GM21423 (cell line): ENCODE measurements at regions not wholly inside any gene's neighbourhood (a gene's known extent, or its start where the extent isn't known, plus 50 kb on each side); places are given as distances from the start of the nearest gene placed in this dataset.
"Not testable (repeated sequence)": the region's sequence is repeated elsewhere in the genome, so short reads cannot be mapped to it uniquely, and the experiment has no call there.

Experiments
- ATAC-seq: cut with Tn5 transposase; IDR thresholded peaks from one replicate; pipeline ENCODE4 v1.9.1; 2021; ENCODE audit warnings: mild to moderate bottlenecking, moderate library complexity; ENCODE audit not compliant: unreplicated experiment

DNA sequence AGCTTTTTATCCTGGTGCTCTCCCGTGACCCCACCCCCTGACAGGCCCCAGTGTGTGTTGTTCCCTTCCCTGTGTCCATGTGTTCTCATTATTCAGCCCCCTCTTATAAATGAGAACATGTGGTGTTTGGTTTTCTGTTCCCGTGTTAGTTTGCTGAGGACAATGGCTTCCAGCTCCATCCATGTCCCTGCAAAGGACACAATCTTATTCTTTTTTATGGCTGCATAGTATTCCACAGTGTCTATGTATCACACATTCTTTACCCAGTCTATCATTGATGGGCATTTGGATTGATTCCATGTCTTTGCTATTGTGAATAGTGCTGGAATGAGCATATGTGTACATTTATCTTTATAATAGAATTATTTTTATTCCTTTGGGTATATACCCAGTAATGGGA lies 360.5 kb downstream of the GATA3 start:
- not testable (repeated sequence) for ATAC-seq

DNA sequence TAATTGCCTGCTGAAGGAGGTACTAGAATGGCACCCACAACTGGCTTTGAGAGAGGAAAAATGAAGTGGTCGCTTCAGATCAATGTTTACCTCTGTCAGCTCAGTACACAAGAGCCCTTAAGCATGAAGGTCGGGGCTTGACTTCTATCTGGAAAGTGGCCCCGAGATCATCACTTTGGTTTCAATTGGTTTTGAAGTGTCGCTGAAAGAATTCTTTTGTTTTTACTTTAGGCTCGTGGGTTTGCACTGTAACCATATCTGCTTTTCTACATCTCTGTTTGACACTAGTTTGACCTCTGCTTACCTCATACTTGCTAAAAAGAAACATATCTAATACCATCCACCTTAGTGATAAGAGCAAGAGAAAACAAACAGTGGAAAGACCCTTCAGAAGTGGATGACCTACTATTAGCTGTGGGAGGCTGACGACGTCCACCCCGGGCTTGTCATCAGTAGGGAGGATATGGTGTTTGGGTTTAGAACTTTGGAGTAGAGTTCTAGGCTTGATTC lies 361.8 kb downstream of the GATA3 start:
- ATAC-seq: peak; percentile 57

DNA sequence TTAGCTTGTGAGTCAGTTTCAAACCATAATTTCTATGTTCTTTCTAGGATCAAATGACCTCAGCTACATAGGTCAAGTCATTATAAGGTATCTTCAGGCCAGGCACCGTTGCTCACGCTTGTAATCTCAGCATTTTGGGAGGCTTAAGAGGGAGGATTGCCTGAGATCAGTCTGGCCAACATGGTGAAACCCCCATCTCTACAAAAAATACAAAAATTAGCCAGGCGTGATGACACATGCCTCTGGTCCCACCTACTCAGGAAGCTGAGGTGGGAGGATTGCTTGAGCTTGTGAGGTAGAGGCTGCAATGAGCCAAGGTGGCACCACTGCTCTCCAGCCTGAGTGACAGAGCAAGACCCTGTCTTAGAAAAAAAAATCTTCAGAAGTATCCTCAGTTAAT lies 362.3 kb downstream of the GATA3 start:
- ATAC-seq: peak; percentile 21

DNA sequence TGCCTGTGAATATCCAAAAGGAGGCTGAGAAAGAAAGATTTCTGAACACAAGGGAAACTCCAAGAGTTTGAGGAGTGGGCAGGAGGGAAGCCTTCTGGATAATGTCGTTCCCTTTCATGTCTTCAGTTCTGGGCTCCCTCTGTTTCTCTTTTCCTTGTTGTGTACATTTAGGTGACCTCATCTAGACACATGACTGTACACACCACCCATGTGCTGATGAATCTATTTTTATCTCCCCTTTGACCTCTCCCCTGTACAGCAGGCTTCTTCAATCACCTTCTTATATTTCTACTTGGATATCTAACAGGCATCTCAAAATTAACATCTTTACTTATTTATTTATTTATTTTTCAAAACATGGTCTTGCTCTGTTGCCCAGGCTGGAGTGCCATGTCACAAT lies 363.1 kb downstream of the GATA3 start:
- no peak for ATAC-seq

DNA sequence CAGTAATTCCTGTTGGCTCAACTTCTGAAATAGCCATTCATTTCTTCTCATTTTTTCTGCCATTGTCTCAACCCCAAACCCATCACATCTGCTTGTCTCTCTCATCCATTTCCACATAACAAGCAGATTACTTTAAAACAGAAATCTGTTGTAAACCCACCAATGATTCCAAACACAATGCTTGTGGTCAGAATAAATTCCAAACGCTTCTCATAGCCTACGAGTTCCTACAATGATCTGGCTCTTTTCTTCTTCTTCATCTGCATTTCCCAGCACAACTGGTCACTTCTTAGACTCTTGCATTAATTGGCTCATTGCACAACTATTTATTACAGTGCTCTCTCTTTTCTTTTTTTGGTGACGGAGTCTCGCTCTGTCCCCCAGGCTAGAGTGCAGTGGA lies 364.1 kb downstream of the GATA3 start:
- ATAC-seq: no peak

DNA sequence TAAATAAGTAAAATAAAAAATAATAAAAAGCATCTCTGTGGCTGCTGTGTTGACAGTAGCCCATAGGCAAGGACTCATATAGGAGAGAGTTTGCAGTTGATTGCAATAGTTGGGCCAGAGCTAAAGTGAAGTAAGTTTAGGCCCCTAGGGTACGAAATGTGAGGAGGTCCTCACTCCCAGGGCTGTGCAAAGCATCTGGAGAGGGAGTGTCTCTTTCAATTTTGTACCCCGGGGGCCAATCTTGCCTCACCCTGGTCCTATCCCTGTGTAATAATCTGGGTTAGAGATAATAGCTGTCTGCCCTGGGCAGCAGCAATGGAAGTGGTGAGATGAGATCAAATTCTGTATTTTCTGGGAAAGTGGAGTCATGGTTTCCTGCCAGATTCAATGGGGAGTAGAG lies 365.7 kb downstream of the GATA3 start:
- no peak for ATAC-seq

DNA sequence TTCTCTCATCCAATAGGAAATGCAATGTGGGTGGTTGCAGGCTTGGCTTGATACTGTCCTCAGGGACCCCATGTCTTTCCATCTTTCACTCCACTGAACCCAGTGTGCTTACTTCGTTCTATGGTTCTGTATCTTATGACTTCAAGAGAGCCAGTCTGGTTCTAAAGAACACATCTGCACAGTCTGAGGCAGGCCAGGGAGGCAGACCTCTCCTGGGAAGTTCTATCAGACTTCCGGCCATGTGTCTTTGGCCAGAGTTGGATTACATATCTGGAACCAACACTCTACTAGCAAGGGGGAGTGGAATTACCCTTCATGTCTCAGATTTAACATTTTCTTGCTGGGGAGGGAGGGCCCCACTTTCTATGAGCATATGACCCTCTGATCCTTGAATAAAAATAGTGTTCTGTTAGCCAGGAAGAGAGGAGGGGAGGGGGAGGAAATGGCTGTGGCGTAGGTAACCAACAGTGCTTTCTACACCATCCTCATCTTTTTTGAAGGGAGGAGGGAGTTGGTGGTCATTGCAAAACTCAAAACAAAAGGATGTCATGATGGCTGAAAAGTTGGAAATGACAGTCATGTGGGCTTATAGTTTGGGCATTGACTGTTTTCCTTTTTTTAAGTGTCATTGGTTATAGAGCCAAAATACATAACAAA lies 370.2 kb downstream of the GATA3 start:
- ATAC-seq: no peak

DNA sequence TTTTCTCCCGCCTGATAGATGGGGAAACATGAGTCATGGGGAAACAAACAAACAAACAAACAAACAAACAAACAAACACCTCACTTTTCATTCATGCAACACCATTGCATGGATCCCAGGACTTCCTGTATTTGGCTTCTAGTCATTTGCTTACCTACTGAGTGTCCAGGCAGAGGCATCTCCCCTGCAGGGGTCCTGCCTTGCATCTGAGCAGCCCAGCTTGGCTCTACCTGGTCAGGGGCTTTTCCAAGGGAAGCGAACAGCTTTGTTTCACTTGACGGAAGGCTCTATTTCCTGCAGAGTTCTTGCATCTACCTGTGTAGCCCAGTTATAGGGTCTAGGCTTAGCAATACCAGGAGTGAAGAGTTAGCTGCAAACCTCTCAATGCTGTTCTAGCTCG lies 374.2 kb downstream of the GATA3 start:
- no peak for ATAC-seq

DNA sequence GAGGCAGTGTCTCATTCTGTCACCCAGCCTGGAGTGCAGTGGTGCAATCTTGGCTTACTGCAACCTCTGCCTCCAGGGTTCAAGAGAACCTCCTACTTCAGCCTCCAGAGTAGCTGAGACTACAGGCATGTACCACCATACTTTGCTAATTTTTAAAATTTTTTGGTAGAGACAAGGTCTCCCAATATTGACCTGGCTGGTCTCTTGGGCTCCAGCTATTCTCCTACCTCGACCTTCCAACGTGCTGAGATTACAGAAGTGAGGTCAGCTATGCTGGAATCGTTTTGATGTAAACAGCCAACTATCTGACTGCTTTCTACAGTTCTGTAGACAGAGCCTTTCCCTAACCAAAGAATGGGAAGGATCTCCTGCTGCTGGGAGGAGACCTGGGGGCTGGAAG lies 375.8 kb downstream of the GATA3 start:
- no peak for ATAC-seq

DNA sequence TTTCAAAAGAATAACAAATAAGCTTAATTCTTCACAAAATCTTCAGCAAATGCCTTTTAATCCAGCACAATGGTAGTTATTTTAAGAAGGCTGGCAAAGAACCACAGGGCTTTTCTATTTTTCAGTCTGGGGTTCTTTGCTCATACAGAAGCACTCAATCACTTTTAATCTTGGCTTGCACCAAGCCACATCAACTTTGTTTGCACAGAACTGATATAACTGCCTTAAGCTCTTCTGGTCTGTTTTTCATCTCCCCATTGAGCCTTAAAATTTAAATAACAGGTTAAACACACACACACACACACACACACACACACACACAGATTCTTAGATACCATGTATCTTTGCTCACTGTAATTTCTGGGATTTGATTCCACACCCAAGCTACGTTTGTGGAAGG lies 377.0 kb downstream of the GATA3 start:
- no peak for ATAC-seq

DNA sequence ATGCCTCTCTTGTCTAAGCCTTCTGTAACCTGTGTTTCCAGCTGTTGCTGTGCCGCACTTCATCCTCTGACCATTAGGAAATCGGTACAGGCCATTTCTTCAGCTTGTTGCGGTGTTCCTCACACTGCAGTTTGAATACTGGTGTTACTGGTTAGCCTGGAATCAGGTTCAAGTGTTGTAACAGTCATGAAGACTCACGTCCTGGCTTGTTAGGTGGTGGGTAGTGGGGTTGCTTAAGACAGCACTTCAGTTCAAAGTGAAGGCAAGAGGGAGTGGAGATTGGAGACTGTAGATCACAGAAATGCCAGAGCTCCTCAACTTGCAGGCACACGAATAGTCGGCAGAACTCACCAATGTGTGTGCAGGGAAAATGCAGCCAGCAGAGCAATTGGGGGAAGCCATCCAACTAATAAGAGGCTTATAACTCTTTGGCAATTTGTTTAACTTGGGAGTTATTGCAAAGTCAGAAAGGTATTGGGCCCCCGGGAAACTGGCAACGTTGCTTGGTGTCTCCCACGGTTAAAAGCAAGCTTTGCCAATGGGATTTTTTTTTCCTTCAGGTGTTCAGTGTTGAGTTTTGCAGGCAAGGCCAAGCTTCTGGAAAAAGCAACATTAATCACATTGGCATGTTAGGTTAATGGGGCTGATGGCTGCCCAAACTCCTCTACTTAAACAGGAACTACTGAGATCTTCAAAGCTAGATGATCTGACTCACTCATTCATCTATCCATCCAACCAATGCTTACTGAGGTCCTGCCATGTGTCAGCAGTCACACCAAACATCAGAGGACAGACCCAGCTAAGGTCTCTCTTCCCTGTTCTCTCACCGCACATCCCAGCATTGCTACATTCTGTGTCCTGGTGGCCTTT lies 380.9 kb downstream of the GATA3 start:
- no peak for ATAC-seq

DNA sequence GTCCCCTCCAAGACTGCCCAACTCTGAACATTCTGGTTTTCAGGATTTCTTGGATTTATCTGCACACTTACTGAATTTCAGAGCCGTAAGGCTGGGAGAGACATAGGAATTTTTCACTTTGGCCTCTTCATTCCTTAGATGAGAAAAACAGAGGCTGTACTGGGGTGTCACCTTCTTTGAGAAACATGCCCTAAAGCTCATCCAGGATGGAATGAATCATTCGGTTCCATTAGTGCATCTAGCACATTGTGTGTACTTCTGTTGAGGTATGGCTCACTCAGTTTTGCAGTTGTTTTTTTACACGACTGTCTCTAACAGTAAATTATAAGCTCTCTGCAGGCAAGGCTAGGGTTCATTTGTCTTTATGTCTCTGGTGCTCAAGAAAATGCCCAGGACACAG lies 383.4 kb downstream of the GATA3 start:
- ATAC-seq: no peak

DNA sequence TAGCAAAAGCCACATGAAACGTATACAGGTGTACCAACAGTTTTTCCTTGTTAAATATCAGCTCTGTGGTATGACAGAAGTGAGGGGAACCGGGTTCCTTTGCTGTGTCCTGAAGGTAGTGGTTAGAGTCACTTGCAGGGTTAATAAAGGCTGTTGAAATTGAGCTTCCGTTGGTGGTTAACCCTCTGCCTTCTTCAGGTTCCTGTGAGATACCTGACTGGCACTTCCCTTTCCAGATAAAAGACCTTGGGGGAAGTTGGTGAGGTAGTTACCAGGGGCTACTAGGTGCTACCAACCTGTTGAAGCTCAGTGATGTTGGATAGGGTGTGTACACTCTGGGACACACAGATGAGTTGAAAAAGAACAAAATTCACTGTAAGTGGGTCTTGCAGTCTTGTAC lies 384.1 kb downstream of the GATA3 start:
- no peak for ATAC-seq

DNA sequence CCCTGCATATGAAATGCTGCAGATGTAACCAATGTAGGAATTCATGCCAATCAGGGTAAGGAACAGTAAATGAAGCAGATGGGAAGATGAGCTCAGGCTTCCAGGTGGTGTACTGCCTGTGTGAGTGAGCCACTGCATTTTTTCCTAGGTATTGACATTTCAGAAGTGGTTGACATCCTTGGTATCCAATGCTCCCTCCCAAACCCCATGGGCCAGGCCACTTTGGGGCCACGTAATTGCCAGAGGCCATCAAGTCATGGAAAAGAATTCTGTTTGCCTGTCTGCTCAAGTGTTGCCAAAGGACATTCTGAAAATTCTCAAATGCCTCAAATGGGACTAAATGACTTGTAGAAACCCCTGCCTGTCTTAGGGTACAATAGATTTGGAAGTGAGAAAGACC lies 384.6 kb downstream of the GATA3 start:
- no peak for ATAC-seq

DNA sequence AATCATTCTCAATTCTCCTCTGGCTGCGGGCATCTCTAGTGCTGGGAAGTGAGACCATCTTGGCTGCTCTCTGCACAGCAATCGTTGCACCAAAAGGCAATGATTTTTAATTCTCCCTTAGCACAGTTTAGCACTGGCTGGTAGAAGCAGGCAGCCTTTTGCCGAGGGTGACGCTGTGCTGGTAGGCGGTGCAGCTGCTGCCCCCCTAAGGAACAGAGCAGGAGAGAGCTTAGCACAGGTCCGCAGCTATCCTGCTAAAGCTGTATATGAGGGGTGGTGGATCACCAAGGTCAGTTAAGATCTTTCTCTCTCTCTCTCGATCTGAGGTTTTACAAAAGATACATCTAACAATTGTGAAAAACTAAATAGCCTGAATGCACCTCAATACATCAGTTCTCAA lies 390.1 kb downstream of the GATA3 start:
- ATAC-seq: no peak

DNA sequence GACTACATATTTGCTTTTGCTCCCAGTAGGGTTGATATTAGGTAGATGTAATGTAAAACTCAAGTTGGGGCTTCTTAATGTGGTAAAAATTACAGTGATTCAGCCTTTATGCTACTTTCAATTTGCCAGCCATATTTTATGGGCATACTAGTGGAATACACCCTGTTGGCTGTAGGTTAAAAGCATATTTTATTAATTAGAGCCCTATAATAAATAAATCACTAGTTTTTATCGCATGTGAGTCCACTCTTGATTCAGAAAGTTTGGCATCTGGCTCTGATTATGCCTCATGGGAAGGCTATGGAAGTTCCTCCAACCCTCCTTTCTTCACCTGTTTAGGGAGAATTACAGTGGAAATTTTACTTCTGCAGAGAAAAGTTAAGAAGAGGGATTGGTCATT lies 390.9 kb downstream of the GATA3 start:
- ATAC-seq: no peak

DNA sequence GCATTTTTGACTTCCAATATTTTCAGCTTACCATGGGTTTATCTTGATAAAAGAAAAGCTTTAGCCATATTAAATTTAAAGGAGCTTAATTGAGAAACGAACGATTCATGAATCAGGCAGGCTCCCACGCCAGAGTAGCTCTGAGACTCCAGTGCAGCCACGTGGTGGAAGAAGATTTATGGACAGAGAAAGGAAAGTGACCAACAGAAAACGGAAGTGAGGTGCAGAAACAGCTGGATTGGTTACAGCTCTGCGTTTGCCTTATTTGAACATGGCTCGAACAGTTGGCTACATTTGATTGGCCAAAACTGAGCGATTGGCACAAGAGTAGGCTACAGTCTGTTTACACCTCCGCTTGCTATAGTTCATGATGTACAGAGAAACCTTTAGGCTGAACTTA lies 395.4 kb downstream of the GATA3 start:
- no peak for ATAC-seq

DNA sequence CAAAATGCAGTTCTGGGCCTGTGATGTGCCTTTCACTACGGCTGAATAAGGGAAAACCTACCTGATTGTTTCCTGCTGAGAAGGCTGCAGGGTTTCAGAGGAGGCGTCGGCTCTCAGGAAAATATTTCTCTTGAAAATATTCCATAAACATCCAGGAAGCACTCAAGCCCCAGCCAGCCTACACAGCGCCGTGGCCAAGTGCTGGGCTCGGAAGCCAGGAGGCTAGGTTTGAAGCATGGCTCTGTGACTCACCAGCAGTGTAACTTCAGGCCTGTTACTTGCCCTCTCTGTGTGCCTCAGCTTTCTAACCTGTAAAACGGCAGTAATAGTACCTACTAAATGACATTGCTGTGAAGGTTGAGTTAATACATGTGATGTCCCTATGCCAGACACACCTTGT lies 399.1 kb downstream of the GATA3 start:
- no peak for ATAC-seq

DNA sequence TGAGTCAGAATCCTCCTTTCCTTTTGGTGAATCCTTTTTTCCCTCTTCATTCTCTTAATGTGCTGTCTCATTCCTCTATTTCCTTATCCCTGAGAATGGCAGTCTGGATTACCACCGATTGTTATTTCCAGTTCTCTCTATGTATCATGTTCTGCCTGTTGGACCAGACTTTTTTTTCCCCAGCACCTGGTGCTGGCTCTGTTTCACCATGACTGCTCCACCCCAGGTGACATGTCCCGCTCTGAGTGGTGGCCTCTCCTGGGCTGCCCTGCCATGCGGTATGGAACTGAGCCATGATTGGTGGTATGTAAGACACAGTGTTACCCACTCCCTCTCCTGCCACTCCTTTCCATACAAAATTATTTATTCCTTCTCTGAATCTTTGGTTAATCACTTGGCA lies 399.9 kb downstream of the GATA3 start:
- ATAC-seq: no peak

DNA sequence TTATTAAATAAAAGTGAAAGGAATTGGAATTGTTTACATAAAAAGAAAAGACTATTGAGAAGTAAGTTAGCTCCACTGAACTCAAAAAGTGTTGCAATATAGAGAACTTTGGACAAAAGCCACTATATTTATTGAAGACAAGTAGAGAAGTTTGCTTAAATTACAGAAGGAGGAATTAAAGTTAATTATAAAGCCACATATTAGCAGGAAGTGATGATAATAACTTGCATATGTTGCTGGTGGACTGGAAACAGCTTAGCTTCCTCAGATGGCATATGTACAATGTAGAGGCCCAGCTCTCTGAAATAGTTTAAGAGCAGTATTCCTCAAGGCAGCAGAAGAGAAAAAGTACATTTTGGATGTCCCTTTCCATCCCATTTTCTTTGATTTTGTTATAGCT lies 400.7 kb downstream of the GATA3 start:
- ATAC-seq: no peak

DNA sequence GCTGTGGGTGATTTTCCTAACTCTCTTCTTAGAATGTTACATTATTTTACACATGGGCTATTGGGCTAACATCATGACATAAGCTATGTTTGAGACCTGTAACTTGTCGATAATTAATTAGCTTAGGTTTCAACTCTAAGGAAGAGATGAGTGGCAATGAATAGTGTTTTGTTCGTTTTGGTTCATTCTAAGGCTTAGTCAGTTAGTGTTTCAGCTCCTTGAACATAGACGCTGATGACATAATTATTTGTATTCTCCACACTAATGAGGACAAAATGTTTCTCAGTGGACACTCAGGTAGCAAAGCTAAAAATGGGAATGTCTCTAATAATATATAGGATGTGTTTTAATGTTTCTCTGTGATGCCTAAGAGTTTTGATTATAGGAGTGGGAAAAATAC lies 401.9 kb downstream of the GATA3 start:
- no peak for ATAC-seq

DNA sequence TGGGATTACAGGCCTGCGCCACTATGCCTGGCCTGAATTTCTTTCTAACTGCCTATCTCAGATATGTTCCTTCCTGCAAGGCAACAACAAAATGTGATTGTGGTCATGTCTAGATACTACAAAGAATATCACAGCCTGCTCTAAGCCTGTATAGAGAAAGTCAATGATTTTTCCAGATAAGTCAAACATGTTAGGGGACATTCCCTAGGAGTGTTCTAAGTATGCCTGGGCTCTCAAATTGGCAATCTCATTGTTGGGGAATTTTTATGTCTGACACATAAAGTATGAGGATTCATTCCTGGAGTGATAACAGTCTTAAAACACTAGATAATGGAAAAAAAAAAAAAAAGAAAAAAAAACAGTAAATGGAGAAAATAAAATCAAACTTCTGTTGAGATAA lies 406.1 kb downstream of the GATA3 start:
- no peak for ATAC-seq
